ENCODE measurements at regions not wholly inside any gene's neighbourhood (a gene's known extent, or its start where the extent isn't known, plus 50 kb on each side); places are given as distances from the start of the nearest gene placed in this dataset.

GRCh38 chr10:4246881-4247358, 461.9 kb upstream of the KLF6 start:
- H3K4me3 ChIP-seq (ENCODE audit: low read depth, low read length): no peak overlapping the region
- TF ChIP-seq CTCF (IDR thresholded peaks at IDR 0.05; ENCODE audit: insufficient read depth, low read length, severe bottlenecking): no peak
- FAIRE-seq: no peak

GRCh38 chr10:4243651-4244050, 458.6 kb upstream of the KLF6 start:
- peak; percentile 97 for DNase-seq (ENCODE audit: low read depth)
- H3K4me3 ChIP-seq (ENCODE audit: low read depth, low read length): no peak overlapping the region
- H3K36me3 ChIP-seq (ENCODE audit: control insufficient read depth, insufficient read depth, low read length): no peaks in the 10 kb centered on the region
- no peaks in the 10 kb centered on the region for H3K27me3 ChIP-seq (ENCODE audit: control insufficient read depth, insufficient read depth, low read length)
- no peak for TF ChIP-seq CTCF (IDR thresholded peaks at IDR 0.05; ENCODE audit: insufficient read depth, low read length, severe bottlenecking)
- FAIRE-seq: no peak

More at GRCh38 chr10:4246881-4247358, 461.9 kb upstream of the KLF6 start:
- Histone ChIP-seq H3K36me3 (ENCODE audit: control insufficient read depth, insufficient read depth, low read length) (no peaks in the 10 kb centered on the region), H3K27me3 (ENCODE audit: control insufficient read depth, insufficient read depth, low read length) (no peaks in the 10 kb centered on the region)
- peak; percentile 84 for DNase-seq (ENCODE audit: low read depth)

GRCh38 chr10:4243169-4243568, 458.2 kb upstream of the KLF6 start:
- no peaks in the 10 kb centered on the region for H3K27me3 ChIP-seq (ENCODE audit: control insufficient read depth, insufficient read depth, low read length)
- H3K36me3 ChIP-seq (ENCODE audit: control insufficient read depth, insufficient read depth, low read length): no peaks in the 10 kb centered on the region
- DNase-seq (ENCODE audit: low read depth) (no peak), FAIRE-seq (no peak)
- H3K4me3 ChIP-seq (ENCODE audit: low read depth, low read length): no peak overlapping the region
- TF ChIP-seq CTCF (IDR thresholded peaks at IDR 0.05; ENCODE audit: insufficient read depth, low read length, severe bottlenecking): no peak

GRCh38 chr10:4242561-4243035, 457.6 kb upstream of the KLF6 start:
- peak; percentile 39 for DNase-seq (ENCODE audit: low read depth)
- Histone ChIP-seq H3K36me3 (ENCODE audit: control insufficient read depth, insufficient read depth, low read length) (no peaks in the 10 kb centered on the region), H3K4me3 (ENCODE audit: low read depth, low read length) (no peak overlapping the region), H3K27me3 (ENCODE audit: control insufficient read depth, insufficient read depth, low read length) (no peaks in the 10 kb centered on the region)
- no peak for TF ChIP-seq CTCF (IDR thresholded peaks at IDR 0.05; ENCODE audit: insufficient read depth, low read length, severe bottlenecking)
- no peak for FAIRE-seq

GRCh38 chr10:4241724-4242345, 456.8 kb upstream of the KLF6 start:
- TF ChIP-seq CTCF (IDR thresholded peaks at IDR 0.05; ENCODE audit: insufficient read depth, low read length, severe bottlenecking): no peak
- Histone ChIP-seq H3K36me3 (ENCODE audit: control insufficient read depth, insufficient read depth, low read length) (no peaks in the 10 kb centered on the region), H3K27me3 (ENCODE audit: control insufficient read depth, insufficient read depth, low read length) (no peaks in the 10 kb centered on the region), H3K4me3 (ENCODE audit: low read depth, low read length) (no peak overlapping the region)
- FAIRE-seq: no peak
- DNase-seq (ENCODE audit: low read depth): no peak

Data from bronchial epithelial cell (primary cell).